OCI-LY7 (cell line): ENCODE measurements at regions not wholly inside any gene's neighbourhood (a gene's known extent, or its start where the extent isn't known, plus 50 kb on each side); places are given as distances from the start of the nearest gene placed in this dataset.
A peak's percentile ranks its signal among the peaks of the same experiment; 100 is the strongest.

Source experiments
- BruUV-seq: library from RNA; stranded (reverse); fragments of 400-500 nt; replicated peaks from 2 replicates; lab custom pipeline; 2021; lab: Mats Ljungman, UMichigan
- CTCF ChIA-PET: fragments of 300-600 bp; sonication (Branson Sonifier 250); formaldehyde crosslinking; loops from one replicate; lab custom pipeline; 2022; ENCODE audit warnings: antibody characterized with exemption; ENCODE audit not compliant: unreplicated experiment; lab: Charles Lee
- POLR2A ChIA-PET: fragments of 300-600 bp; sonication (Branson Sonifier 250); formaldehyde crosslinking; loops from one replicate; lab custom pipeline; 2022; ENCODE audit warnings: antibody characterized with exemption; lab: Charles Lee
- DNase-seq: peaks from one replicate; pipeline ENCODE4 v3.0.0-alpha.2; 2015; ENCODE audit warnings: low spot score
- H2AFZ ChIP-seq: fragments of 200-600 bp; sonication (generic), shearing (Covaris generic); 2 replicates; pipeline ENCODE4 v1.6.1; 2014; ENCODE audit warnings: mild to moderate bottlenecking, antibody characterized with exemption, low read length, moderate library complexity
- H3K27ac ChIP-seq: fragments of 200-600 bp; sonication (generic); 2 replicates; pipeline ENCODE4 v1.5.1; 2014; ENCODE audit warnings: mixed run types, low read depth, mild to moderate bottlenecking, moderate library complexity, low read length, inconsistent platforms; ENCODE audit not compliant: poor library complexity, severe bottlenecking
- H3K36me3 ChIP-seq: fragments of 200-600 bp; sonication (generic); 2 replicates; pipeline ENCODE4 v1.6.1; 2014; ENCODE audit warnings: mild to moderate bottlenecking, antibody characterized with exemption, low read length, moderate library complexity, mixed read lengths; ENCODE audit not compliant: insufficient read depth
- H3K4me1 ChIP-seq: fragments of 200-600 bp; sonication (generic); 2 replicates; pipeline ENCODE4 v1.5.1; 2014; ENCODE audit warnings: mild to moderate bottlenecking, low read length; ENCODE audit not compliant: insufficient read depth, poor library complexity, severe bottlenecking
- H3K4me2 ChIP-seq: fragments of 200-600 bp; sonication (generic); 2 replicates; pipeline ENCODE4 v1.6.1; 2014; ENCODE audit warnings: mild to moderate bottlenecking, low read length
- H3K4me3 ChIP-seq: fragments of 200-600 bp; sonication (generic); 2 replicates; pipeline ENCODE4 v1.5.1; 2014; ENCODE audit warnings: mild to moderate bottlenecking, low read depth, low read length; ENCODE audit not compliant: poor library complexity, severe bottlenecking
- H3K79me2 ChIP-seq: fragments of 200-600 bp; sonication (generic); 2 replicates; pipeline ENCODE4 v1.6.1; 2016; ENCODE audit warnings: low read depth, mild to moderate bottlenecking, low read length, moderate library complexity, mixed read lengths; ENCODE audit not compliant: insufficient read depth
- H3K9me2 ChIP-seq: fragments of 200-600 bp; sonication (generic); 2 replicates; pipeline ENCODE4 v1.6.1; 2016; ENCODE audit warnings: mild to moderate bottlenecking, low read length, mixed read lengths; ENCODE audit not compliant: insufficient read depth
- H3K9me3 ChIP-seq: fragments of 200-600 bp; sonication (generic); 2 replicates; pipeline ENCODE4 v1.6.1; 2014; ENCODE audit warnings: mild to moderate bottlenecking, mixed run types, low read length, mixed read lengths
- H4K20me1 ChIP-seq: fragments of 200-600 bp; sonication (generic); 2 replicates; pipeline ENCODE4 v1.6.1; 2014; ENCODE audit warnings: mild to moderate bottlenecking, antibody characterized with exemption, low read length, moderate library complexity, mixed read lengths; ENCODE audit not compliant: insufficient read depth
- CTCF ChIP-seq: fragments of 200-600 bp; sonication (generic); conservative IDR thresholded peaks from 2 replicates; pipeline ENCODE4 v1.5.1; 2014; ENCODE audit warnings: mild to moderate bottlenecking, antibody characterized with exemption, low read length, moderate library complexity, mixed read lengths
- EZH2phosphoT487 ChIP-seq: fragments of 200-600 bp; sonication (generic); IDR thresholded peaks from 2 replicates; pipeline ENCODE4 v1.6.1; 2018; ENCODE audit warnings: low read depth, borderline replicate concordance, mild to moderate bottlenecking, mixed run types, antibody characterized with exemption, low read length, moderate library complexity, mixed read lengths
- intact Hi-C: fragments of 100-400 bp; cut with micrococcal nuclease; formaldehyde crosslinking; loops from one replicate; pipeline ENCODE4 v1.10.0; 2022; ENCODE audit not compliant: unreplicated experiment

- Histone ChIP-seq H3K4me1 (no peaks in the 10 kb centered on the region), H3K36me3 (no peaks in the 10 kb centered on the region), H3K9me3 (0 out of 2 replicates have a peak, but pooled peaks cover 6% of the 10 kb centered on the region), H4K20me1 (no peaks in the 10 kb centered on the region), H3K9me2 (no peaks in the 10 kb centered on the region), H3K79me2 (no peaks in the 10 kb centered on the region), H2AFZ (no peak overlapping the region), H3K4me3 (no peak overlapping the region), H3K4me2 (no peak overlapping the region), H3K27ac (no peak overlapping the region)
- ChIA-PET POLR2A (no interaction called here), CTCF (interaction anchor here (0.9 to 1.9 kb wide), 2 partner anchors 415 to 437 kb away, joined by 3 to 6 read pairs; no protein-coding TSS in a partner anchor)
- TF ChIP-seq CTCF (peak; percentile 92), EZH2phosphoT487 (no peak)
- BruUV-seq: no TSS peak
- intact Hi-C loops: loop anchor here (1.0 kb wide), 2 partner anchors 437 to 490 kb away; no protein-coding TSS in a partner anchor
- DNase-seq: peak; percentile 79
Measured at GRCh38 chr6:6057442-6058053, 50.8 kb upstream of the NRN1 start.
